Renal pelvis (tissue), 1 donor: ENCODE measurements at regions not wholly inside any gene's neighbourhood (a gene's known extent, or its start where the extent isn't known, plus 50 kb on each side); places are given as distances from the start of the nearest gene placed in this dataset.

Experiments
- DNase-seq: peaks from one replicate; pipeline ENCODE4 v3.0.0-alpha.2; 2013

DNA sequence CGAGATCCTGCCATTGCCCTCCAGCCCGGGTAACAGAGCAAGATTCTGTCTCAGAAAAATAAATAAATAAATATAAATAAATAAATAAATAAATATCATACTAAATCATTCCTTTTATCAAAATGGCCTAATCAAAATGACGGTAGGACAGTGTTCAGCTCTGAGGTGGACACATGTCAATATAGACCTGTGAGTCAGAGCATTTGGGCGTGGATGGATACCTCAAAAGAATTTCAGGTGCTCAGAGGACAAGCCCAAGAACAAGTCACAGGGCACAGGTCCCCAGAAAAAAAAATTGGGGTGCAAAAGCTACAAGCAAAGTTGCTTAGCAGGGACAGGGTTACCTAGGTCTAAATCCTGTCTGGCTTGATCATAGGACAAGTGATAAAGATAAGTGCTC lies 204.7 kb upstream of the HS3ST1 start:
- no peak for DNase-seq

GRCh38 chr4:11632483-11632882 lies 203.8 kb upstream of the HS3ST1 start:
- DNase-seq, result no peak

- no peak for DNase-seq
Observed at GRCh38 chr4:11632025-11632424, 203.3 kb upstream of the HS3ST1 start.

- DNase-seq, result no peak
Observed at GRCh38 chr4:11631416-11631815, 202.7 kb upstream of the HS3ST1 start.

DNA sequence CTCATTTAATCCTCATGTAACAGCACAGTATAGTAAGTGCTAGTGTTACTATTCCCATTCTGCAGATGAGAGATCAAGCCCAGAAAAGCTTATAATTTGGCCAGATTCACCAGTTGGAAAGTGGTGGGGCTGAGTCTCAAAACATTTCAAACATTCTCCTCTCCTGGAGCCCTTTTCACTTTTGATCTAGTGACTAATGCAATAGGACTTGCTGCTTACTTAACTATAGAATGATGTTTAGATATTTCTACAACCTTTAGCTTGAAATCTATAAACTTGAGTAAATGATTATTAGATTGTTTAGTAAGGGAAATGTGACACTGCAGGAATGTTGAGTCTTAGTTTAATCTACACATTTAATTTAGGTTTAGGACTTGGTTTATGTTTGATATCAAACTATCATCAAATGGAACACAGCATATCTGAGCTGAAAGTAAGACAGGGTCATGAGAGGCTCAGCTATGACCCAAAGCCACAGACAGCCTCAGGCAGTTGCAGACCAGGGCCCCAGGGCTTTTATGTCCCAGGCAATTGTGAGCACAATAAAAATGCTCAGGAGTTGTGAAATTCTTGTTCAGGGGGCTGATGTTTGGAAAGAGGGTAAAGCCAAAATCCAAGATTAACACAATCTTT lies 199.5 kb upstream of the HS3ST1 start:
- DNase-seq, result no peak

GRCh38 chr4:11626066-11626465 lies 197.4 kb upstream of the HS3ST1 start:
- DNase-seq, result no peak

DNA sequence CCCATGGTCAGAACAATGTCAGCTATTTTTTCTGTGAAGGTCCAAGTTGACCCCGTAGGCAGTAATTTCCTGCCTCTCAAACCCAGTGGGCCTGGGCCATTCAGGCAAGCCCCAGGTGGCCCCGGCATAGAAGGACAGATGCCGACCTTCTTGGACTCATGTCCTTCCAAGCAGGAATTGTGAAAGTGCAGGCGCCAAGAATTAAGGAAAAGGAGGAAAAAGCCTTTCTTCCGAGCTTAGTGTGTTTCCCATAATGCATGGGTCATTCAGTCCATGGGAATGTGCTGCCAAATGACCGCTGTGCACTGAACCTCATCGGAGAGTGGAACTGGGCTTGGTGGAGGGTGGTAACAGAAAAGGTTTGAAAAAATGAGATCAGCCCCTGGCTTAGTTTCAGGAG lies 196.5 kb upstream of the HS3ST1 start:
- DNase-seq, result no peak

GRCh38 chr4:11624370-11624769 lies 195.7 kb upstream of the HS3ST1 start:
- DNase-seq, result no peak

DNA sequence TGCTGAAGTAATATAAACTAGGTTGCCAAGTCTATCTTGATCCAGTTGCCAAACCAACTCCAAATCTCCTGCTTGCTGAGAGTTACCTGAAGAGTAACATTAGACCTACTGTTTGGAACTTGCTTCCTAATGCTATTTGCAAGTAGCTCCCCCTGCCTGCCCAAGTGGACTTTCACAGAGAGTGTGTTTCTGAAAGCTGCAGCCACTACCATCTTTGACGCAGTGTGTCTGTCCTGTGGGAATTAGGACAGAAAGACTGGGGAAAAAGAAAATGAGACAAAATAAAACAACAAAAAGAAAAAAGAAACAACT lies 195.0 kb upstream of the HS3ST1 start:
- DNase-seq, result no peak

DNA sequence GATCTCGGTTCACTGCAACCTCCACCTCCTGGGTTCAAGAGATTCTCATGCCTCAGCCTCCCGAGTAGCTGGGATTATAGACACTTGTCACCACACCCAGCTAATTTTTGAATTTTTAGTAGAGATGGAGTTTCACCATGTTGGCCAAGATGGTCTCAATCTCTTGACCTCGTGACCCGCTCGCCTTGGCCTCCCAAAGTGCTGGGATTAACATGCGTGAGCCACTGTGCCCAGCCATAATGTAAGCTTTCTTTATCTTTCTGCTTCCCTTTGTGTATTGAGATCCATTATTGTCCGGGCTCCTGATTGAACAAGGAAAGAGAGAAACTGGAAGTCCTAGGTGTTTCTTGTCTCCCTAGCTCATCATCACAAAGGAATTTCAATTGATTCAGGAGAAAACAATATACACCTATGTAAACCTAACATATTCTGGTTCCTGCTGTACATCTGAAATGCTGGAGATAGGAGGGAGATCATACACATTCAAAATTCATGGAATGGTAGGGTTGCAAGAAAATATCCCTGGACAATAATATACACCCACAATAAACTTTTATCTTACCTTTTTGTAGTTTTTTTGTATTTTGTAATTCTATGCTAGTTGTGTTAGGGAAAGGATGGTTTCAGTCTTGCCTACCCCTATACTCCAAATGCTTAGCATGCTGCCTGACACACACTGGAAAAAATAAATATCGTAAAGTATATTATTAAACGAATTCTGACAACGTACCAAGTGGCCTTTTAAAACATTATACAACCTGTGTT lies 194.4 kb upstream of the HS3ST1 start:
- no peak for DNase-seq

DNA sequence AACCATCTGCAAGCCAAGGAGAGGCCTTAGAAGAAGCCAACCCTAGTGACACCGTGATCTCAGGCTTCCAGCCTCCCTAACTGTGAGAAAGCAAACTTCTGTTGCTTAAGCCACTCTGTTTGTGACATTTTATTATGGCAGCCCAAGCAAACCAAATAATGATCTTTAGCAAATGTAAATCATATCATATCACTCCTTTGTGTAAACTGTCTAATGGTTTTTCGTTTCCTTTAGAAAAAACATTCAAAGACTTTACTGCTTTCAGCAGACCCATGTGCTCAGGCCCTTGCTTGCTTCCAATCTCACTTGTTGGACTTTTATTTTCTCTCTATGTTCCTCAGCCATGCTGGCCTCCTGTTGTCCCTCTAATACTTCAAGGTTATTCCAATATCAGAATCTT lies 192.2 kb upstream of the HS3ST1 start:
- no peak for DNase-seq

GRCh38 chr4:11618666-11619282 lies 190.1 kb upstream of the HS3ST1 start:
- no peak for DNase-seq

DNA sequence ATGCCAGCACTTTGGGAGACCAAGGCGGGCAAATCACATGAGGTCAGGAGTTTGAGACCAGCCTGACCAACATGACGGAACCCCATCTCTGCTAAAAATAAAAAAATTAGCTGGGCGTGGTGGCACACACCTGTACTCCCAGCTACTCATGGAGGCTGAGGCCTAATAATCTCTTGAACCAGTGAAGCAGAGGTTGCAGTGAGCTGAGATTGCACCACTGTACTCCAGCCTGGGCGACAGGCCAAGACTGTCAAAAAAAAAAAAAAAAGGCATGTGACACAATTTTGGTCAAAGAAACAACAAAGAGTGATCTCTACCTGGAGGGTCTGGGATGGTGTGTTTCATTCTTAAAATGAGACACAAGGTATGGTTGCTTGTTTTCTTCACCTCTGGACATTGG lies 188.2 kb upstream of the HS3ST1 start:
- no peak for DNase-seq

DNA sequence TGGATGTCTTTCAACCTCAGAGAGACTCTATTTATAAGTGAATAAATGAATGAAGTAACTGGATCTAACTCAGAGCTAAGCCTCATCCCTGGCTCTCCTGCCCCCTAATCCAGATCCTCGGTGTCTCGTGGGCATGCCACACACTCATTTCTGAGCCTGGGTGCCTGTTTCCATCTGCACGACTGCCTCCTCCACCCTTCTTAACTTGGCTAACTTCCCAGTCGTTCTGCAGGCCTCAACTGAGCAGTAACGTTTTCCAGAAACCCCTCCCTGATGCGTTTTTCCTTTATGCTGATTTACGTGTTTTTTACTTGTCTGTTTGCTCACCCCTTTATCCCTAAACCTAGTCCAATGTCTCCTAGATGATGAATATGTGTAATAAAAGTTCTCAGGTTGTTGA lies 186.9 kb upstream of the HS3ST1 start:
- DNase-seq, result no peak

GRCh38 chr4:11614426-11614825 lies 185.7 kb upstream of the HS3ST1 start:
- DNase-seq, result no peak

- DNase-seq, result no peak
Observed at GRCh38 chr4:11611868-11612267, 183.2 kb upstream of the HS3ST1 start.

- no peak for DNase-seq
Observed at GRCh38 chr4:11609751-11610150, 181.1 kb upstream of the HS3ST1 start.

DNA sequence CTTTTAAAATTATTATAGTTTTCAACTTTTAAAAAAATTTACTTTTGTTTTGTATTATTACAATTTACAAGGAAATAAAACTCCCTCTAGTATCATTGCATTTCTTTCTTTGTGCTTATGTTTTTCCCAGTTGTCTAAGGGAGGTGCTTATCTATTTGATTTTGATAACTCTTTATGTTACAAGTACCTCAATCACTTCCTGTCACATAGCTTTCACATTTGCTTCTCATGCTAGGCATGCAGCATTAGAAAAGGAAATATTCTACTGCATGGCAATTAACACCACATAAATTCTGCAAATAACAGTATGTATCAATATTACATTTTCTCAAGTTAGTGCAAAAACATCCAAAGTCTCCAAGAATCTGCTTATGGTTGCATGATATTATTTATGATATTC lies 180.3 kb upstream of the HS3ST1 start:
- DNase-seq, result no peak

GRCh38 chr4:11606078-11606477 lies 177.4 kb upstream of the HS3ST1 start:
- DNase-seq, result no peak

DNA sequence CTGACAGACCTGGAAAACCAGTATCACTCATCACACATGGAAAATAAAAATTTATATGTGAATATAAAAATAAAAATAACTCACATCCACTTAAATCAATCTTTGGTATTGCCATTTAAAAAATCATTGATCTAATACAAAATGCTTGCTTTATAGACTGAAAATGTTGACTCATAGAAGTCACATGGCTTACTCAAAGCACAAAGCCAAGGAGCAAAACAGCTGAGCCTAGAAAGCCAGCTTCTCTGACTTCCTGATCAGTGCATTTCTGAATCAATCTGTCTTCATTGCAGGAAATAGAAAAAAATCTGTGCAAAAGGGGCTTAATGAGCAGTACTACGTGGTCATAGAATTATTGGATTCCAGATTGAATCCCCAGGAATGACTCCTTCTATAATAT lies 176.9 kb upstream of the HS3ST1 start:
- DNase-seq, result no peak

- no peak for DNase-seq
Observed at GRCh38 chr4:11604821-11605220, 176.1 kb upstream of the HS3ST1 start.

DNA sequence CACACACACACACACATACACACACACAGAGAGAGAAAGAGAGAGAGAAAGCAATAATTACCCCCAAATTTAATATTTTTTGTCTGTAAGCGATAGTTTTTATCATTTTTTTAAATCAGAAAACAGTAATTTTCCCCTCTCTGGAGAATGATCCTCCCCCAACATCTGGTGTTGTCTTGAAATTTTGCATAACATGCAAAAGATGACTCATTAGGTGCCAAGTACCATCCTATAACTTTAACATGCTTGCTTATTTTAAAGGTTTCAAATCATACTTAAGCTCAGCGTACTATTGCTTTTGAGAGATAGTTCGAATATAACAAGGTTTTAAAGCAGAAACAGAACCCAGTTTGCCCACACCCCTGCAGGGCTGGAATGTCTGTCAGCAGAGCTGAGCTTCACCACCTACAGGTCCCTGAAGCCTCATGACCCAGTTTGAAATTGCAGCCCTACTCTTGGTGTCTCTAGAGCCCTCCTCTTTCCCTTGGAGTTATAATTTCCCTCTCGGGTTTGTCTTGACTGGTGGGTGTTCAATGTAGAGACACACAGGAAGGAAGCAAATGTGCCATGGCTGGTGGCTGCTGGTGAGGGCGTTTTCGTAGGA lies 175.0 kb upstream of the HS3ST1 start:
- no peak for DNase-seq

- DNase-seq, result no peak
Observed at GRCh38 chr4:11602606-11603340, 174.1 kb upstream of the HS3ST1 start.
